ENCODE measurements at regions not wholly inside any gene's neighbourhood (a gene's known extent, or its start where the extent isn't known, plus 50 kb on each side); places are given as distances from the start of the nearest gene placed in this dataset.

GRCh38 chrX:117517994-117518393 lies 598.6 kb downstream of the KLHL13 start:
- no peaks in the 10 kb centered on the region for H3K9me3 ChIP-seq (ENCODE audit: control insufficient read depth, low read depth, low read length)
- no peaks in the 10 kb centered on the region for H3K9me3 Mint-ChIP-seq

More at GRCh38 chrX:117517994-117518393, 598.6 kb downstream of the KLHL13 start:
- no peak overlapping the region for H3K14ac ChIP-seq (ENCODE audit: insufficient read depth, low read length)
- TF ChIP-seq, protein P1, sequence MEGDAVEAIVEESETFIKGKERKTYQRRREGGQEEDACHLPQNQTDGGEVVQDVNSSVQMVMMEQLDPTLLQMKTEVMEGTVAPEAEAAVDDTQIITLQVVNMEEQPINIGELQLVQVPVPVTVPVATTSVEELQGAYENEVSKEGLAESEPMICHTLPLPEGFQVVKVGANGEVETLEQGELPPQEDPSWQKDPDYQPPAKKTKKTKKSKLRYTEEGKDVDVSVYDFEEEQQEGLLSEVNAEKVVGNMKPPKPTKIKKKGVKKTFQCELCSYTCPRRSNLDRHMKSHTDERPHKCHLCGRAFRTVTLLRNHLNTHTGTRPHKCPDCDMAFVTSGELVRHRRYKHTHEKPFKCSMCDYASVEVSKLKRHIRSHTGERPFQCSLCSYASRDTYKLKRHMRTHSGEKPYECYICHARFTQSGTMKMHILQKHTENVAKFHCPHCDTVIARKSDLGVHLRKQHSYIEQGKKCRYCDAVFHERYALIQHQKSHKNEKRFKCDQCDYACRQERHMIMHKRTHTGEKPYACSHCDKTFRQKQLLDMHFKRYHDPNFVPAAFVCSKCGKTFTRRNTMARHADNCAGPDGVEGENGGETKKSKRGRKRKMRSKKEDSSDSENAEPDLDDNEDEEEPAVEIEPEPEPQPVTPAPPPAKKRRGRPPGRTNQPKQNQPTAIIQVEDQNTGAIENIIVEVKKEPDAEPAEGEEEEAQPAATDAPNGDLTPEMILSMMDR (conservative IDR thresholded peaks at IDR 0.05) = no peak
- no CpG with 5 or more reads among the region's 1 CpG for WGBS (ENCODE audit: extremely low coverage, insufficient read length, low lambda C conversion rate)
- H2BK20ac ChIP-seq (ENCODE audit: low read depth, low read length, poor library complexity, severe bottlenecking) = no peak overlapping the region
- no peaks in the 10 kb centered on the region for H3K27me3 Mint-ChIP-seq (ENCODE audit: low read depth)
- no peak overlapping the region for H3K9ac ChIP-seq (ENCODE audit: extremely low read depth, insufficient read length, low read length)
- H3K27me3 ChIP-seq (ENCODE audit: insufficient read depth, low read length) = no peaks in the 10 kb centered on the region
- no peak overlapping the region for H2AFZ ChIP-seq (ENCODE audit: low read length)
- no peak overlapping the region for H2BK5ac ChIP-seq (ENCODE audit: insufficient read length, low read length)
- no peaks in the 10 kb centered on the region for H3K4me1 Mint-ChIP-seq
- no peak overlapping the region for H3K18ac ChIP-seq (ENCODE audit: insufficient read length, low read depth, low read length)
- H3K23ac ChIP-seq (ENCODE audit: insufficient read length, low read depth, low read length) = no peak overlapping the region
- no peak overlapping the region for H3K27ac ChIP-seq (ENCODE audit: insufficient read length, low read depth, low read length)
- H3K79me2 ChIP-seq (ENCODE audit: insufficient read depth, low read length) = no peaks in the 10 kb centered on the region
- H3K4ac ChIP-seq (ENCODE audit: low read depth, low read length) = no peak overlapping the region
- no peak overlapping the region for H4K8ac ChIP-seq (replicated peaks; ENCODE audit: insufficient read length, low read depth, low read length)
- no peaks in the 10 kb centered on the region for H3K36me3 Mint-ChIP-seq (ENCODE audit: insufficient read depth in 1 of 3, low read depth in 3 of 3)
- no peak overlapping the region for H3K4me3 Mint-ChIP-seq
- no peak overlapping the region for H4K91ac ChIP-seq (ENCODE audit: insufficient read length, low read depth, low read length)
- no peak overlapping the region for H2BK120ac ChIP-seq (ENCODE audit: low read depth, low read length, poor library complexity, severe bottlenecking)
- no peaks in the 10 kb centered on the region for H4K20me1 ChIP-seq (ENCODE audit: control insufficient read depth, insufficient read depth, insufficient read length)
- no peak overlapping the region for H3K56ac ChIP-seq (ENCODE audit: insufficient read length, low read depth, low read length)
- no peak overlapping the region for H2BK12ac ChIP-seq (ENCODE audit: insufficient read length, low read depth, low read length)
- no peak for DNase-seq
- H3K4me2 ChIP-seq (ENCODE audit: insufficient read depth, insufficient read length, low read length) = no peak overlapping the region
- no peak overlapping the region for H3K27ac Mint-ChIP-seq
- H2AK5ac ChIP-seq (ENCODE audit: insufficient read length, low read length) = no peak overlapping the region
- H3T11ph ChIP-seq (ENCODE audit: low read length) = no peak overlapping the region
- no peaks in the 10 kb centered on the region for H3K79me1 ChIP-seq (ENCODE audit: insufficient read depth, low read depth, low read length, poor library complexity, severe bottlenecking)
- no peak overlapping the region for H4K5ac ChIP-seq (ENCODE audit: insufficient read length, low read depth, low read length)
- H3K4me1 ChIP-seq (ENCODE audit: insufficient read depth, low read length) = no peaks in the 10 kb centered on the region
- H2BK15ac ChIP-seq (ENCODE audit: low read depth, low read length) = no peak overlapping the region
- no peaks in the 10 kb centered on the region for H3K23me2 ChIP-seq (ENCODE audit: insufficient read length, low read depth, low read length, poor library complexity, severe bottlenecking)
